ENCODE measurements at regions not wholly inside any gene's neighbourhood (a gene's known extent, or its start where the extent isn't known, plus 50 kb on each side); places are given as distances from the start of the nearest gene placed in this dataset.

DNA sequence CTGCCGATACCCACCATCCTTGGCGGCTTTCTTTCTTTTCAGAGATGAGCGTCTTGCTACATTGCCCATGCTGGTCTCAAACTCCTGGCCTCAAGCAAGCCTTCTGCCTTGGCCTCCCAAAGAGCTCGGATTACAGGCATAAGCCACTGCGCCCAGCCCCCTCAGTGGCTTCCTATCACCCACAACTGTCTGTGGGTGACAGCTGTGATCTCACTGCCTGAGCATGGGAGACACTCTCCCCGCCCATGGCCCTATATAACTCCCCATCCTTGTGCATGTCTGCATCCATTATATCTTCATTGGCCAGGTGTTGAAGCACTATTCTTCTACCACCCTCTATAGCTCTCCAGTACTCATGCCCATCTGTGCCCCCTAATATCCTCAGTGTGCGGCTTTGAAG is 76.2 kb downstream of the PTPRS start:
- no peaks in the 10 kb centered on the region for H4K20me1 ChIP-seq (ENCODE audit: insufficient read depth, low read length)
- H3K79me2 ChIP-seq (ENCODE audit: insufficient read depth, low read length), result no peaks in the 10 kb centered on the region
- H3K9ac ChIP-seq (ENCODE audit: insufficient read depth, low read length, poor library complexity, severe bottlenecking), result no peak overlapping the region
- no peaks in the 10 kb centered on the region for H3K27me3 ChIP-seq (ENCODE audit: control insufficient read depth in 2 of 2, insufficient read depth in 2 of 2, low read length in 2 of 2)
- no peak overlapping the region for H3K4me3 ChIP-seq (replicated peaks in 1 of 3; ENCODE audit: low read depth in 2 of 3, low read length in 3 of 3)
- no peaks in the 10 kb centered on the region for H3K36me3 Mint-ChIP-seq
- no peaks in the 10 kb centered on the region for H3K9me3 Mint-ChIP-seq
- intact Hi-C loops (cut with micrococcal nuclease), result no loop called here
- H3K4me1 Mint-ChIP-seq, result peaks cover 6% of the 10 kb centered on the region
- DNase-seq, result no peak
- TF ChIP-seq, protein P1, sequence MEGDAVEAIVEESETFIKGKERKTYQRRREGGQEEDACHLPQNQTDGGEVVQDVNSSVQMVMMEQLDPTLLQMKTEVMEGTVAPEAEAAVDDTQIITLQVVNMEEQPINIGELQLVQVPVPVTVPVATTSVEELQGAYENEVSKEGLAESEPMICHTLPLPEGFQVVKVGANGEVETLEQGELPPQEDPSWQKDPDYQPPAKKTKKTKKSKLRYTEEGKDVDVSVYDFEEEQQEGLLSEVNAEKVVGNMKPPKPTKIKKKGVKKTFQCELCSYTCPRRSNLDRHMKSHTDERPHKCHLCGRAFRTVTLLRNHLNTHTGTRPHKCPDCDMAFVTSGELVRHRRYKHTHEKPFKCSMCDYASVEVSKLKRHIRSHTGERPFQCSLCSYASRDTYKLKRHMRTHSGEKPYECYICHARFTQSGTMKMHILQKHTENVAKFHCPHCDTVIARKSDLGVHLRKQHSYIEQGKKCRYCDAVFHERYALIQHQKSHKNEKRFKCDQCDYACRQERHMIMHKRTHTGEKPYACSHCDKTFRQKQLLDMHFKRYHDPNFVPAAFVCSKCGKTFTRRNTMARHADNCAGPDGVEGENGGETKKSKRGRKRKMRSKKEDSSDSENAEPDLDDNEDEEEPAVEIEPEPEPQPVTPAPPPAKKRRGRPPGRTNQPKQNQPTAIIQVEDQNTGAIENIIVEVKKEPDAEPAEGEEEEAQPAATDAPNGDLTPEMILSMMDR (IDR thresholded peaks at IDR 0.05), result no peak
- no peak overlapping the region for H2AFZ ChIP-seq (ENCODE audit: insufficient read depth, low read depth, low read length, poor library complexity, severe bottlenecking)
- peaks cover 0 to 11% (median 1%) of the 10 kb centered on the region in 3 donors for H3K27me3 Mint-ChIP-seq (ENCODE audit: low read depth in 3 of 3)
- no peaks in the 10 kb centered on the region for H3K9me3 ChIP-seq (replicated peaks in 1 of 2; ENCODE audit: control insufficient read depth in 1 of 2, insufficient read depth in 1 of 2, low read length in 2 of 2)
- no peak overlapping the region for H3K27ac ChIP-seq (ENCODE audit: low read depth in 1 of 2, low read length in 2 of 2)
- 92% methylated on average over 7 of the region's 7 CpGs for WGBS (ENCODE audit: insufficient coverage)
- H3K36me3 ChIP-seq (replicated peaks in 1 of 2; ENCODE audit: control insufficient read depth in 1 of 2, insufficient read depth in 2 of 2, low read length in 2 of 2), result no peaks in the 10 kb centered on the region
- H3K27ac Mint-ChIP-seq, result peak overlapping the region in 1 of 7 donors; percentile 43
- H3K4me3 Mint-ChIP-seq, result no peak overlapping the region
- H3K4me2 ChIP-seq (replicated peaks; ENCODE audit: extremely low read depth, low read length, poor library complexity, severe bottlenecking), result no peak overlapping the region
- H3K4me1 ChIP-seq (ENCODE audit: control insufficient read depth in 1 of 2, insufficient read depth in 2 of 2, low read length in 2 of 2), result peaks cover 0 to 5% of the 10 kb centered on the region in 2 donors

DNA sequence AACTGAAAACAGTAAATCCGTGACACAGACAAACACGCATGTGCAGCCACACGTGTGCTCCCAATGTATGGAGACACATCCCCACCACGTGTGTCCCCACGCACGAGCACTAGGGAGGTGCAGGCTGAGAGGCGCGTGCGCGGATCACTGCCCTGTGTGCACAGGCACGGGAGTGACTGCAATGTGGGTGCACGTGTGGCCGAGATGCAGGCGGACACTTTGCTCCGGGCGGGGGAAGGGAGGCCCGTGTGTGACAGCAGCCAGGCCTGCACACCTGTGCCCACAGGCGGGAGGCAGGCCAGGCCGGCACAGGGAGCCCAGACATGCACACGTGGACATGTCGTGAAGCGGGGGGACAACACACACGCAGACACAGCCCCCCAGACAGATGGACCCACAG is 77.0 kb downstream of the PTPRS start:
- intact Hi-C loops (cut with micrococcal nuclease), result no loop called here
- no peaks in the 10 kb centered on the region for H3K36me3 ChIP-seq (replicated peaks in 1 of 2; ENCODE audit: control insufficient read depth in 1 of 2, insufficient read depth in 2 of 2, low read length in 2 of 2)
- H4K20me1 ChIP-seq (ENCODE audit: insufficient read depth, low read length), result no peaks in the 10 kb centered on the region
- Mint-ChIP-seq H3K4me3 (no peak overlapping the region), H3K4me1 (peaks cover 6% of the 10 kb centered on the region), H3K36me3 (no peaks in the 10 kb centered on the region), H3K27me3 (ENCODE audit: low read depth in 3 of 3) (peaks cover 0 to 11% (median 1%) of the 10 kb centered on the region in 3 donors), H3K9me3 (no peaks in the 10 kb centered on the region), H3K27ac (no peak overlapping the region)
- no peaks in the 10 kb centered on the region for H3K79me2 ChIP-seq (ENCODE audit: insufficient read depth, low read length)
- TF ChIP-seq, protein P1 (IDR thresholded peaks at IDR 0.05), result no peak
- no peak overlapping the region for H3K4me3 ChIP-seq (replicated peaks in 1 of 3; ENCODE audit: low read depth in 2 of 3, low read length in 3 of 3)
- 94% methylated on average over 23 of the region's 23 CpGs for WGBS (ENCODE audit: insufficient coverage)
- H3K4me2 ChIP-seq (replicated peaks; ENCODE audit: extremely low read depth, low read length, poor library complexity, severe bottlenecking), result no peak overlapping the region
- H3K9me3 ChIP-seq (replicated peaks in 1 of 2; ENCODE audit: control insufficient read depth in 1 of 2, insufficient read depth in 1 of 2, low read length in 2 of 2), result no peaks in the 10 kb centered on the region
- no peak for DNase-seq
- H3K27ac ChIP-seq (ENCODE audit: low read depth in 1 of 2, low read length in 2 of 2), result no peak overlapping the region
- no peaks in the 10 kb centered on the region for H3K27me3 ChIP-seq (ENCODE audit: control insufficient read depth in 2 of 2, insufficient read depth in 2 of 2, low read length in 2 of 2)
- peaks cover 0 to 5% of the 10 kb centered on the region in 2 donors for H3K4me1 ChIP-seq (ENCODE audit: control insufficient read depth in 1 of 2, insufficient read depth in 2 of 2, low read length in 2 of 2)
- H2AFZ ChIP-seq (ENCODE audit: insufficient read depth, low read depth, low read length, poor library complexity, severe bottlenecking), result no peak overlapping the region
- no peak overlapping the region for H3K9ac ChIP-seq (ENCODE audit: insufficient read depth, low read length, poor library complexity, severe bottlenecking)

Measured in CD14-positive monocyte (primary cell).